SU-DHL-6 (cell line): ENCODE measurements at regions not wholly inside any gene's neighbourhood (a gene's known extent, or its start where the extent isn't known, plus 50 kb on each side); places are given as distances from the start of the nearest gene placed in this dataset.

Source experiments
- EZH2phosphoT487 ChIP-seq: fragments of 200-600 bp; sonication (generic), shearing (Covaris generic); conservative IDR thresholded peaks from 2 replicates; pipeline ENCODE4 v1.6.1; 2018; ENCODE audit warnings: mild to moderate bottlenecking, antibody characterized with exemption, low read length, moderate library complexity, mixed read lengths
- TF ChIP-seq, protein P1 (sequence below): fragments of 200-600 bp; sonication (generic); IDR thresholded peaks from one replicate; pipeline ENCODE4 v1.5.1; 2017; ENCODE audit warnings: antibody characterized with exemption, mild to moderate bottlenecking, low read length, moderate library complexity; ENCODE audit not compliant: insufficient read depth, poor library complexity, severe bottlenecking

- no peak for TF ChIP-seq EZH2phosphoT487
- TF ChIP-seq, protein P1, sequence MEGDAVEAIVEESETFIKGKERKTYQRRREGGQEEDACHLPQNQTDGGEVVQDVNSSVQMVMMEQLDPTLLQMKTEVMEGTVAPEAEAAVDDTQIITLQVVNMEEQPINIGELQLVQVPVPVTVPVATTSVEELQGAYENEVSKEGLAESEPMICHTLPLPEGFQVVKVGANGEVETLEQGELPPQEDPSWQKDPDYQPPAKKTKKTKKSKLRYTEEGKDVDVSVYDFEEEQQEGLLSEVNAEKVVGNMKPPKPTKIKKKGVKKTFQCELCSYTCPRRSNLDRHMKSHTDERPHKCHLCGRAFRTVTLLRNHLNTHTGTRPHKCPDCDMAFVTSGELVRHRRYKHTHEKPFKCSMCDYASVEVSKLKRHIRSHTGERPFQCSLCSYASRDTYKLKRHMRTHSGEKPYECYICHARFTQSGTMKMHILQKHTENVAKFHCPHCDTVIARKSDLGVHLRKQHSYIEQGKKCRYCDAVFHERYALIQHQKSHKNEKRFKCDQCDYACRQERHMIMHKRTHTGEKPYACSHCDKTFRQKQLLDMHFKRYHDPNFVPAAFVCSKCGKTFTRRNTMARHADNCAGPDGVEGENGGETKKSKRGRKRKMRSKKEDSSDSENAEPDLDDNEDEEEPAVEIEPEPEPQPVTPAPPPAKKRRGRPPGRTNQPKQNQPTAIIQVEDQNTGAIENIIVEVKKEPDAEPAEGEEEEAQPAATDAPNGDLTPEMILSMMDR: no peak
These were observed 491.6 kb upstream of the ID2 start for GRCh38 chr2:8190279-8190678.
